ENCODE measurements at regions not wholly inside any gene's neighbourhood (a gene's known extent, or its start where the extent isn't known, plus 50 kb on each side); places are given as distances from the start of the nearest gene placed in this dataset.

DNA sequence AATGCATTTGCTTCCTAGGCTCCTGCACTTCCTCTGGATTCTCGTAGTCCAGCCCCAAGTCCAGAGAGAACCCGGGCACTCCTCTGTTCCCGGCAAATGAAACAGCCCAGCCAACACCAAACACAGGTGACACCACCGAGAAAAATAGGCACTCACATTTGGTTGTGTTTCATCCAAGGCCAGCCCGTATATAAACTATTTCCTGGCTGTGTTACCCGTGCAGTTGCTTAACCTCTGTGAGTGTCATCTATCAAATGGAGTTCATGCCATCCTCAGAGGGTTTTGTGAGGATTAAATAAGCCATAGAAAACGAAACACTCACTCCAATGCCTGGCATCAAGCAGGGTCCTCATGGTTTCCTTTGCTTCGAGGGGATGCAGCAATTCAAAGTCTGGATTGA is 115.2 kb downstream of the BOD1 start:
- TF ChIP-seq, protein P1, sequence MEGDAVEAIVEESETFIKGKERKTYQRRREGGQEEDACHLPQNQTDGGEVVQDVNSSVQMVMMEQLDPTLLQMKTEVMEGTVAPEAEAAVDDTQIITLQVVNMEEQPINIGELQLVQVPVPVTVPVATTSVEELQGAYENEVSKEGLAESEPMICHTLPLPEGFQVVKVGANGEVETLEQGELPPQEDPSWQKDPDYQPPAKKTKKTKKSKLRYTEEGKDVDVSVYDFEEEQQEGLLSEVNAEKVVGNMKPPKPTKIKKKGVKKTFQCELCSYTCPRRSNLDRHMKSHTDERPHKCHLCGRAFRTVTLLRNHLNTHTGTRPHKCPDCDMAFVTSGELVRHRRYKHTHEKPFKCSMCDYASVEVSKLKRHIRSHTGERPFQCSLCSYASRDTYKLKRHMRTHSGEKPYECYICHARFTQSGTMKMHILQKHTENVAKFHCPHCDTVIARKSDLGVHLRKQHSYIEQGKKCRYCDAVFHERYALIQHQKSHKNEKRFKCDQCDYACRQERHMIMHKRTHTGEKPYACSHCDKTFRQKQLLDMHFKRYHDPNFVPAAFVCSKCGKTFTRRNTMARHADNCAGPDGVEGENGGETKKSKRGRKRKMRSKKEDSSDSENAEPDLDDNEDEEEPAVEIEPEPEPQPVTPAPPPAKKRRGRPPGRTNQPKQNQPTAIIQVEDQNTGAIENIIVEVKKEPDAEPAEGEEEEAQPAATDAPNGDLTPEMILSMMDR (IDR thresholded peaks at IDR 0.05; ENCODE audit: low read depth, low read length) = no peak
- H3K4me3 ChIP-seq (ENCODE audit: low read depth, low read length) = no peak overlapping the region

DNA sequence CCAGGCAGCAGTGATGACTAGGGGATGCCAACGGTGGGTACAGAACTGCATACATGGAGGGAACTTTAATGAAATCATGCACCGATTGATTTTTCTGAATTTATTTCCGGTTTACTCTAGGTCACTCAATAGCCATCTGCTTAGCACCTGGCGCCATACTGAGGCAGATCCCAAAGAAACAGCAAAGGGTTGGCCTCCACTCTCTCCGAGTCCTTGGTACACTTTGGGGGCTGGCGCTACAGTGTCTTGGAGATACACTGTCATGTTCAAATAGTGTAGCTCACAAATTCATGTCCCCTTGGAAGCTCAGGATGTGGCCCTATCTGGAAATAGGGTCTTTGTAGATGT is 116.3 kb downstream of the BOD1 start:
- TF ChIP-seq, protein P1 (IDR thresholded peaks at IDR 0.05; ENCODE audit: low read depth, low read length) = no peak
- H3K4me3 ChIP-seq (ENCODE audit: low read depth, low read length) = no peak overlapping the region

DNA sequence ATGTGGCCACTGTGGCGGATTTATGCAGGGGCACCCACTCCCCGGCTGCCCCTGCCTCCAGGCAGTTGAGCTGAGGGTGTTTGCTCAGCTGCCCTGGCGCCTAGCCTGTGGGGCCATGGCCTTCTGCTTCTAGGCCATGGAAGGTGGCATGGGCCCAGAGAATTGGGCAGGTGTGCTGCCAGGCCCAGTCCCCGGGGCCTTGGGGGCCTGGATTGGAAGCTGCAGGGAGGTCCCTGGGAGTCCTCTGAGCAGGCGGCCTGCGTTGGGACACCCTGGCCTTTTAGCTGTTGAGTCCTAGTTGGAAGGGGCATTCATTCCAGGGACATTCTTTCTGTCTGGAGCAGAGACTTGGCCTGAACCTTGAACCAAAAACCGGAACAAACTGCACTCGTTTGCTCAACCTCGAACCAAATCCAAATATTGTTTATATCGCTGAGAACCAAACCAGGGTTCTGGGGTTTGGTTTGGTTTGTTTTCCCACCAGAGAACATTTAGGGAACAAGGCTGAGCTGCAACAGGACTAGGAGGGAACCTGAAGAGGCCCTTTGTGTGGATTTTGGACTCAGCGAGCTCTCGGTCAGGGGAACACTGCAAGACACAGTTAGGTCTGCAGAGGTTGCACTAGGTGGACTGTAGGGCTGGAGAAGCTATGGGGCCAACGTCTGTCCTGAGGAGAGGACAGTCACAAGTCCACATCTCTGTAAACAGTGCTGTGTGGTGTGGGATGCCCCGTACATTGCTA is 116.8 kb downstream of the BOD1 start:
- TF ChIP-seq, protein P1 (IDR thresholded peaks at IDR 0.05; ENCODE audit: low read depth, low read length) = no peak
- no peak overlapping the region for H3K4me3 ChIP-seq (ENCODE audit: low read depth, low read length)

DNA sequence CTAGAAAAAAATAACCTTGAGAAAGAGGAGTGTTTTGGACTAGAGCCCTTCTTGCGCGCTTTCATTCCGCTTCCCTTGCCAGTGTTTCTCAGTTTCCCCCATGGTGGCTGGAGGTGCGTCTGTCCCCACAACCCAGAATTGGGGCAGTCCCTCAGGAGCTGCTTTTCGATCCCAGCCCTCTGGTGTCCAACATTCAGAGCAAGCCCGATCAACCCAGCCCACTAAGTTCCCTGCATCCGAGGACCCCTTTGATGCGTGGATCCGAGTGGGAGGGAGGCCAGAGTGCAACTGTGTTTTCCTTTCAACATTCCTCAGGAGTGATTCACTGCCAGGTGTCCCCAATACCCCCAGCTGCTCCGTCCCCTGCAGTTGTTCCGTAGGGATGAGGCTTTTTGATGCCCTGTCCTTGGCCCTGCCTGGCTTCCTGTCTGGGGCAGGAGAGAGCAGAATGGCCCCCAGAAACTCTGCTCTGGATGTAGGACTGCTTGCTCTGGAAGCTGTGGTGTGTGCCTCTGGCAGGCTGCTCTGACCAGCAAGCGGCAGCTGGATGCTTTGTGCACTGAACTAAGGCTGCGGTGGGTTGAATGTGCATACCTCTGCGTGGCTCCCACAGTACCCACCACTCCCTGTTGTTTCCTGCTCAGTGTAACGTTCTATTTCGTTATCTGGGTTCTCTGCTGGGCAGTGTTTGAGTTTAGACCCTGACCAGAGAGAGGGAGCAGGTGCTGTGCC is 117.5 kb downstream of the BOD1 start:
- no peak overlapping the region for H3K4me3 ChIP-seq (ENCODE audit: low read depth, low read length)
- TF ChIP-seq, protein P1 (IDR thresholded peaks at IDR 0.05; ENCODE audit: low read depth, low read length) = no peak

DNA sequence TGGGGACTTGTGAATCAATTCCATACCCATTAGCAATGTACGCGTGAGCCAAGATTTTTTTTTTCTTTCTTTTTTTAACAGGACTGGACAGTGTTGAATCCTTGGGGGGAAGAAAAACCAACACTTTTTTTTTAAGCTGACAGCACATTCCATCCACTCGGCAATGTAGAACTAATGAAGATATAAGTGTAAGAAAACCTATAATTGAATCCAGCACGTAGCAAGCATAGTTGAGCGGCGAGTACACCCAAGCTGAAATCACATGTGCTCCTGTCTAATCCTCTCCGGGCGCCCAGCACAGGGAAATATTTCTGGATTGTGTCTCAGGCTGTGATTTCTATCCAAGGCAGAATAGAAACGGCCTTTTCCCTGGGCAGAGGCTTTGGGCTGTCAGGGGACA is 118.2 kb downstream of the BOD1 start:
- TF ChIP-seq, protein P1 (IDR thresholded peaks at IDR 0.05; ENCODE audit: low read depth, low read length) = no peak
- H3K4me3 ChIP-seq (ENCODE audit: low read depth, low read length) = no peak overlapping the region

DNA sequence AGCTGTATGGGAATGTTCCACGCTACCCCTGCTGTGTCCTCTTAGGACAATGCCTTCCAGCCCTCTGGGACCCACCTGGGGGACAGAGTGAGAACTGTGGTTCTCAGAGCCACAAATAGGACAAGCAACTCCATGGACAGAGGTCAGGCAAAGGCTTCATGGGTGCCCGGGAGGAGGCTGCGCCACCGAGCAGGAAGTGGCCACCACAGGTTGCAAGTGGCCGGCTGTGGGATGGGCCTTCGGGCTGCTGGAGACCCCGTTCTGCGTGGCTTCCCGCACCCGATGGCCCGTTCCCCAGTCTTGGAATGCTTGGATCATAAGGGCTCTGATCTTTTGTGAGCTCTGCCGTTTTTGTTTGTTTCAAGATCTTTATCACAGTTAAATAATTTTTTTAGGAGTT is 118.8 kb downstream of the BOD1 start:
- no peak overlapping the region for H3K4me3 ChIP-seq (ENCODE audit: low read depth, low read length)
- TF ChIP-seq, protein P1 (IDR thresholded peaks at IDR 0.05; ENCODE audit: low read depth, low read length) = no peak

DNA sequence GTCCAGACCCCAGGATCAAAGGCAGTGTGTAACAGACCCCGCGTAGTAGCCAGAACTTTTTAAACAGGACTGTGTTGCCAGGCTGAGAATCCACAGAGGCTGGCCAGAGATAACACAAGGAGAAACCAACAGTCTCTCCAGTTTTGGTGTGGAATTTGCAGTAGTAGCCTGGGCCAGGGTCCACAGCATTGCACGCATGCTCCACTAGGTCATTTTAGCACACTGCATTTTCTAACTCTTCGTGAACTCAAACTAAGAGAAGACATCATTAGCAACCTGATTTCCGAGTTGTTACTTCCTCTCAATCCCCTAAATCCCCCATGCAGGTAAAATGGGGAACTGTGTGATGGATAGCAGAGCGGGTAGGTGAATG is 119.6 kb downstream of the BOD1 start:
- TF ChIP-seq, protein P1 (IDR thresholded peaks at IDR 0.05; ENCODE audit: low read depth, low read length) = no peak
- no peak overlapping the region for H3K4me3 ChIP-seq (ENCODE audit: low read depth, low read length)

Measured in WI38 (cell line).